ENCODE measurements at regions not wholly inside any gene's neighbourhood (a gene's known extent, or its start where the extent isn't known, plus 50 kb on each side); places are given as distances from the start of the nearest gene placed in this dataset.
"Not testable (repeated sequence)": the region's sequence is repeated elsewhere in the genome, so short reads cannot be mapped to it uniquely, and the experiment has no call there.

GRCh38 chr22:47307822-47308221, 545.4 kb downstream of the TBC1D22A start:
- Histone ChIP-seq H3K36me3 (no peaks in the 10 kb centered on the region), H3K27ac (no peak overlapping the region), H3K4me3 (no peak overlapping the region), H3K4me1 (no peaks in the 10 kb centered on the region), H3K9me3 (peaks cover 0 to 9% (median 0%) of the 10 kb centered on the region in 4 donors), H3K27me3 (no peaks in the 10 kb centered on the region)
- TF ChIP-seq POLR2A (IDR thresholded peaks at IDR 0.05) (no peak), EP300 (IDR thresholded peaks at IDR 0.05) (no peak), CTCF (IDR thresholded peaks at IDR 0.05) (no peak)
- DNase-seq (ENCODE audit: low spot score in 2 of 2) = no peak
- 57 to 79% methylated on average over 6 of the region's 6 CpGs for WGBS, 2 donors

DNA sequence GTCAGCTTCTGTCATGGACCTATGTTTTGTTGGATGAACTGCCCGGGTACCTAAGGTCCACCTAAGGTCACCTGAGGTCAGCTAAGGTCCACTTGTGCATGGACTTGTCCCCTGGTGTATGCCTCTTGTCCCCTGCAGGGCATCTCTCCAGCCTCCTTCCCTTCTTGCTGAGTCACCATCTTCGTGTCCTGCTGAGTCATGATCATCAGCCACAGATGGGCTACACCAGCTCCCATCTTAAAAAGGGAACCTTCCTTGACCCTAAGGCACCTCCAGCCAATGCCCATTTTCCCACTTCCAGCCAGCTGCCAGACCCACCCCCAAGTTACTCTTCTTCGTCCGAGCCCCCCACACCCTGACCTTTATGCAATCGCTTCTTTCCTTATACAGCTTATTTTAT, 544.9 kb downstream of the TBC1D22A start:
- peaks cover 0 to 4% (median 0%) of the 10 kb centered on the region in 4 donors for H3K9me3 ChIP-seq
- H3K4me1 ChIP-seq = no peaks in the 10 kb centered on the region
- no peak for TF ChIP-seq EP300 (IDR thresholded peaks at IDR 0.05)
- TF ChIP-seq POLR2A (IDR thresholded peaks at IDR 0.05) = no peak
- no peak for TF ChIP-seq CTCF (IDR thresholded peaks at IDR 0.05)
- no peaks in the 10 kb centered on the region for H3K36me3 ChIP-seq
- no peak overlapping the region for H3K27ac ChIP-seq
- DNase-seq (ENCODE audit: low spot score in 2 of 2) = no peak
- H3K27me3 ChIP-seq = no peaks in the 10 kb centered on the region
- no peak overlapping the region for H3K4me3 ChIP-seq
- 73 to 77% methylated on average over 5 of the region's 5 CpGs for WGBS, 2 donors

DNA sequence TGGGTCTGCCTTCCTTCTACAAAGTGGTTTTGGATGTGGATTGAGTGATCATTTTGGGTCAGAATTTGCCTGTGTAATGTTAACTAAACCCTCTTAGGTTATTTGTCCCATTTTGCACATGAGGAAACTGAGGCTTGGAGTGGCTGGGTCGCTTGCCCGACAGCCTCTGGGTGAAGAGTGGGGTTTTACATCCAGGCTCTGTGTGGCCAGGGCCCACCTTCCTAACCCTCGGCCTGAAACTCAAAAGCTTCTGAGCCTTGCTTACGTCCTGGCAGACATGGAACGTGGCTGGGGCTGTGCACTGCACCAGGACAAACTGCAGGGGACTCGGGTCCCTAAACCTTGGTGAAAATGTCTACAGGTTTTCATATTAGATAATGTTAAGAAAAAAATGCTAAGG, 542.4 kb downstream of the TBC1D22A start:
- DNase-seq (ENCODE audit: low spot score in 2 of 2) = no peak
- WGBS, 2 donors = 91 to 92% methylated on average over 6 of the region's 6 CpGs
- Histone ChIP-seq H3K9me3 (no peaks in the 10 kb centered on the region), H3K4me3 (no peak overlapping the region), H3K27ac (no peak overlapping the region), H3K36me3 (no peaks in the 10 kb centered on the region), H3K27me3 (no peaks in the 10 kb centered on the region), H3K4me1 (no peaks in the 10 kb centered on the region)
- no peak for TF ChIP-seq POLR2A (IDR thresholded peaks at IDR 0.05)
- no peak for TF ChIP-seq EP300 (IDR thresholded peaks at IDR 0.05)
- TF ChIP-seq CTCF (IDR thresholded peaks at IDR 0.05) = no peak

GRCh38 chr22:47304191-47304831, 541.9 kb downstream of the TBC1D22A start:
- 81 to 85% methylated on average over 20 to 21 of the region's 22 CpGs for WGBS, 2 donors
- Histone ChIP-seq H3K27ac (no peak overlapping the region), H3K27me3 (no peaks in the 10 kb centered on the region), H3K36me3 (no peaks in the 10 kb centered on the region), H3K4me3 (no peak overlapping the region), H3K9me3 (no peaks in the 10 kb centered on the region), H3K4me1 (no peaks in the 10 kb centered on the region)
- DNase-seq (ENCODE audit: low spot score in 2 of 2) = no peak
- TF ChIP-seq POLR2A (IDR thresholded peaks at IDR 0.05) (no peak), EP300 (IDR thresholded peaks at IDR 0.05) (no peak), CTCF (IDR thresholded peaks at IDR 0.05) (no peak)

DNA sequence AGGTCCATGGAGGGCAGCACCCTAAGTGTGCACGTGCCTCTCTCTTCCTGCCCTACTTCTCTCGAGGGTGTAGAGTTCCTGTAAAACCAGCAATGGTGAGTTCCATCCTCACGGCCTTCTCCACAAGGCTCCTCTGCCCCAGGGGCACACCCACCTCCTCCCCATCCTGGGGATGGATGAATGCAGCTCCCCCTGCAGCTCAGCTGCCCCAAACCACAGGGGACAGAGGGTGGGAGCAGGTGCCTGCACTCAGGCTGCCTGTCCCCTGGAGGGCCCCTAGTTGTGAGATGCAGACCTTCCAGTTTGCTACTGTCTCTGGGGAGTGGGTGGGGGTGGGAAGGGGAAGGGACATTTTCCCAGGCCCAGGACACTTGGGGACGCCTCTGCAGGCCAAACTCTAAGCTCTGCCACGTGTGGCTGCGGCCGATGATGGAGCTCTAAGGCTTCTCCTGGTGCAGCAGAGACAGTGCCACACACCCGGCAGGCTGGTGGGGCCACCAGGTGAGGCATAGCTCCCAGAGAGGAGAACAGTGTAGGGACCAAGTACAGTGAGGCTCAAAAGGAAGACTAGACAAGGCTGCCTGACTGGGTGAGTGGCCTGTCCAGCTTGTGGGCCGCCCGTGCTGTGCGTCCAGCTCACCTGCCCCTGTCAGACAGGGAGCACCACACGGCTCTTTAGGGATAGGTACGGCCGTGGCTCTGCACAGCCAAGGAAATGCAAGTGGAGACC, 540.9 kb downstream of the TBC1D22A start:
- no peak for DNase-seq (ENCODE audit: low spot score in 2 of 2)
- no peak overlapping the region for H3K27ac ChIP-seq
- H3K36me3 ChIP-seq = no peaks in the 10 kb centered on the region
- H3K9me3 ChIP-seq = no peaks in the 10 kb centered on the region
- no peak overlapping the region for H3K4me3 ChIP-seq
- TF ChIP-seq EP300 (IDR thresholded peaks at IDR 0.05) (no peak), POLR2A (IDR thresholded peaks at IDR 0.05) (no peak), CTCF (IDR thresholded peaks at IDR 0.05) (no peak)
- no peaks in the 10 kb centered on the region for H3K4me1 ChIP-seq
- WGBS, 2 donors = 90 to 93% methylated on average over 12 to 14 of the region's 14 CpGs
- no peaks in the 10 kb centered on the region for H3K27me3 ChIP-seq

- H3K9me3 ChIP-seq; H3K27me3 ChIP-seq; H3K27ac ChIP-seq; DNase-seq (ENCODE audit: low spot score in 2 of 2); H3K36me3 ChIP-seq; H3K4me1 ChIP-seq; H3K4me3 ChIP-seq: not testable (repeated sequence)
- WGBS, 2 donors = 95 to 96% methylated on average over 1 of the region's 1 CpG
Measured at GRCh38 chr22:47302587-47302986, 540.1 kb downstream of the TBC1D22A start.

Measured in tibial nerve (tissue), 4 donors.